NCI-H2227 (cell line): ENCODE measurements at regions not wholly inside any gene's neighbourhood (a gene's known extent, or its start where the extent isn't known, plus 50 kb on each side); places are given as distances from the start of the nearest gene placed in this dataset.
A peak's percentile ranks its signal among the peaks of the same experiment; 100 is the strongest.
"Not testable (repeated sequence)": the region's sequence is repeated elsewhere in the genome, so short reads cannot be mapped to it uniquely, and the experiment has no call there.

ENCODE experiments used
- DNase-seq: peaks from one replicate; lab custom pipeline; 2025; ENCODE audit not compliant: unreplicated experiment; lab: John Stamatoyannopoulos, UW

GRCh38 chr12:76971216-76971879 lies 92.5 kb upstream of the CSRP2 start:
- DNase-seq: not testable (repeated sequence)

- DNase-seq: no peak
These were observed 88.5 kb upstream of the CSRP2 start for GRCh38 chr12:76967181-76967885.

GRCh38 chr12:76964784-76965571 lies 86.2 kb upstream of the CSRP2 start:
- no peak for DNase-seq

- DNase-seq: no peak
These were observed 83.3 kb upstream of the CSRP2 start for GRCh38 chr12:76962099-76962498.

GRCh38 chr12:76957301-76957700 lies 78.5 kb upstream of the CSRP2 start:
- no peak for DNase-seq

GRCh38 chr12:76952995-76953394 lies 74.2 kb upstream of the CSRP2 start:
- DNase-seq: peak; percentile 13

- DNase-seq: no peak
These were observed 70.1 kb upstream of the CSRP2 start for GRCh38 chr12:76948879-76949278.

- DNase-seq: no peak
These were observed 68.5 kb upstream of the CSRP2 start for GRCh38 chr12:76947304-76947703.

GRCh38 chr12:76946446-76946845 lies 67.6 kb upstream of the CSRP2 start:
- DNase-seq: no peak

GRCh38 chr12:76945867-76946266 lies 67.0 kb upstream of the CSRP2 start:
- no peak for DNase-seq

- DNase-seq: no peak
These were observed 66.1 kb upstream of the CSRP2 start for GRCh38 chr12:76944892-76945291.

- no peak for DNase-seq
These were observed 64.2 kb upstream of the CSRP2 start for GRCh38 chr12:76943008-76943407.

GRCh38 chr12:76942267-76942666 lies 63.4 kb upstream of the CSRP2 start:
- no peak for DNase-seq

GRCh38 chr12:76940671-76941445 lies 62.0 kb upstream of the CSRP2 start:
- no peak for DNase-seq

GRCh38 chr12:76939701-76940100 lies 60.9 kb upstream of the CSRP2 start:
- DNase-seq: no peak

- no peak for DNase-seq
These were observed 57.7 kb upstream of the CSRP2 start for GRCh38 chr12:76936275-76937193.

- DNase-seq: not testable (repeated sequence)
These were observed 54.6 kb upstream of the CSRP2 start for GRCh38 chr12:76933392-76933791.

GRCh38 chr12:76929499-76929898 lies 50.7 kb upstream of the CSRP2 start:
- DNase-seq: no peak
